Endothelial cell of umbilical vein (primary cell): ENCODE measurements at regions not wholly inside any gene's neighbourhood (a gene's known extent, or its start where the extent isn't known, plus 50 kb on each side); places are given as distances from the start of the nearest gene placed in this dataset.

ENCODE experiments used
- BruUV-seq: library from RNA; stranded (reverse); fragments of 400-500 nt; replicated peaks from 2 replicates; lab custom pipeline; 2021; lab: Mats Ljungman, UMichigan
- CTCF ChIA-PET: fragments of 300-600, 350-600 bp; sonication (Branson Sonifier 250); formaldehyde crosslinking; loops from one replicate; lab custom pipeline; 2021; ENCODE audit warnings: antibody characterized with exemption, inconsistent platforms; lab: Charles Lee
- POLR2A ChIA-PET: fragments of 300-600, 350-600 bp; sonication (Branson Sonifier 250); formaldehyde crosslinking; loops from one replicate; lab custom pipeline; 2021; ENCODE audit warnings: antibody characterized with exemption, inconsistent platforms; lab: Charles Lee
- DNase-seq: peaks from one replicate; pipeline ENCODE4 v3.0.0-alpha.2; 2011; ENCODE audit warnings: low read depth, low spot score
- FAIRE-seq: peaks from 2 replicates; lab custom pipeline; 2011; peaks lifted over from hg19 to GRCh38; lab: Jason Lieb, UNC
- H2AFZ ChIP-seq: 2 replicates; pipeline ENCODE4 v1.6.0; 2012; ENCODE audit warnings: low read depth, low read length, control low read depth, inconsistent platforms
- H3K27ac ChIP-seq: 2 replicates; pipeline ENCODE4 v1.5.1; 2011; ENCODE audit warnings: low read depth, mild to moderate bottlenecking, control low read depth, low read length, moderate library complexity; ENCODE audit not compliant: insufficient read depth
- H3K27me3 ChIP-seq, 2 experiments: 2 replicates each; pipeline versions ENCODE4 v1.6.0 to v1.6.1; 2011; ENCODE audit warnings: low read length in 2 of 2, mixed read lengths in 1 of 2; ENCODE audit not compliant: control insufficient read depth in 2 of 2, insufficient read depth in 2 of 2
- H3K36me3 ChIP-seq, 2 experiments: 2 replicates in 1 of 2; 3 replicates in 1 of 2; pipeline ENCODE4 v1.5.1; 2011; ENCODE audit warnings: low read length in 2 of 2, mild to moderate bottlenecking in 1 of 2, moderate library complexity in 1 of 2; ENCODE audit not compliant: control insufficient read depth in 2 of 2, insufficient read depth in 2 of 2; ENCODE audit errors: extremely low read depth in 1 of 2
- H3K4me1 ChIP-seq: 3 replicates; pipeline ENCODE4 v1.5.1; 2011; ENCODE audit warnings: mild to moderate bottlenecking, low read length; ENCODE audit not compliant: control insufficient read depth, insufficient read depth; ENCODE audit errors: extremely low read depth
- H3K4me2 ChIP-seq: 2 replicates; pipeline ENCODE4 v1.6.1; 2011; ENCODE audit warnings: low read length, control low read depth, mixed read lengths; ENCODE audit not compliant: insufficient read depth
- H3K4me3 ChIP-seq, 3 experiments: fragments of 200-600 bp in 1 of 3; sonication (generic), shearing (Covaris generic) in 1 of 3; replicated peaks in 1 of 3; 2 replicates each; pipeline ENCODE4 v1.5.1; 2011 to 2016; ENCODE audit warnings: control low read depth in 3 of 3, low read length in 3 of 3, mild to moderate bottlenecking in 2 of 3, inconsistent platforms in 1 of 3, low read depth in 1 of 3, moderate library complexity in 1 of 3; ENCODE audit not compliant: insufficient read depth in 1 of 3
- H3K79me2 ChIP-seq: 2 replicates; pipeline ENCODE4 v1.6.0; 2012; ENCODE audit warnings: low read length, inconsistent platforms; ENCODE audit not compliant: control insufficient read depth, insufficient read depth
- H3K9ac ChIP-seq: replicated peaks from 2 replicates; pipeline ENCODE3; 2011; ENCODE audit warnings: low read length, control low read depth; ENCODE audit not compliant: insufficient read depth; ENCODE audit errors: extremely low read depth
- H3K9me1 ChIP-seq: replicated peaks from 3 replicates; pipeline ENCODE4 v1.6.0; 2011; ENCODE audit warnings: mild to moderate bottlenecking, low read length; ENCODE audit not compliant: control insufficient read depth, insufficient read depth; ENCODE audit errors: extremely low read depth
- H3K9me3 ChIP-seq: replicated peaks from 2 replicates; pipeline ENCODE4 v1.5.1; 2012; ENCODE audit warnings: low read length, inconsistent platforms; ENCODE audit not compliant: control insufficient read depth, insufficient read depth
- H4K20me1 ChIP-seq: replicated peaks from 2 replicates; pipeline ENCODE3; 2011; ENCODE audit warnings: mild to moderate bottlenecking, low read length; ENCODE audit not compliant: control insufficient read depth, insufficient read depth; ENCODE audit errors: extremely low read depth
- EZH2 ChIP-seq: IDR thresholded peaks from 2 replicates; pipeline ENCODE4 v1.6.1; 2012; ENCODE audit warnings: borderline replicate concordance, low read depth, mild to moderate bottlenecking, moderate library complexity, low read length, inconsistent platforms; ENCODE audit not compliant: severe bottlenecking
- FOS ChIP-seq: IDR thresholded peaks from 2 replicates; pipeline ENCODE4 v1.6.1; 2011; ENCODE audit warnings: mild to moderate bottlenecking, low read length, moderate library complexity, borderline replicate concordance; ENCODE audit not compliant: insufficient read depth
- GATA2 ChIP-seq: IDR thresholded peaks from 2 replicates; pipeline ENCODE4 v1.7.0; 2011; ENCODE audit warnings: low read depth, mild to moderate bottlenecking, moderate library complexity, mixed read lengths, low read length; ENCODE audit not compliant: insufficient read length, insufficient read depth
- JUN ChIP-seq: IDR thresholded peaks from 2 replicates; pipeline ENCODE4 v1.6.1; 2011; ENCODE audit warnings: borderline replicate concordance, low read depth; ENCODE audit not compliant: insufficient read length, insufficient read depth
- MYC ChIP-seq: IDR thresholded peaks from one replicate; pipeline ENCODE4 v1.6.1; 2011; ENCODE audit warnings: mild to moderate bottlenecking, low read depth, low read length
- POLR2A ChIP-seq: IDR thresholded peaks from 2 replicates; pipeline ENCODE4 v1.6.1; 2012; ENCODE audit warnings: low read depth, mild to moderate bottlenecking, control low read depth, low read length
- POLR2AphosphoS5 ChIP-seq: IDR thresholded peaks from 2 replicates; pipeline ENCODE4 v1.6.1; 2012; ENCODE audit warnings: low read depth, mild to moderate bottlenecking, control low read depth, low read length, moderate library complexity; ENCODE audit not compliant: insufficient read depth
- dilution Hi-C: fragments of 300-500 bp; cut with MboI; formaldehyde crosslinking; loops from one replicate; pipeline ENCODE4 v1.15.0; 2019; ENCODE audit warnings: low sequenced_read_pairs; ENCODE audit not compliant: extremely low pct_ligation_motif_present
- intact Hi-C: fragments of 100-400 bp; cut with micrococcal nuclease; formaldehyde crosslinking; loops from one replicate; pipeline ENCODE4 v1.10.0; 2022
- TF ChIP-seq, protein P1 (sequence below), 2 donors: IDR thresholded peaks; 1 replicate in 1 of 2; 2 replicates in 1 of 2; pipeline ENCODE4 v1.5.1; 2011; ENCODE audit warnings: low read length in 2 of 2, mild to moderate bottlenecking in 2 of 2, moderate library complexity in 2 of 2, control low read depth in 1 of 2, inconsistent platforms in 1 of 2, low read depth in 1 of 2; ENCODE audit not compliant: insufficient read depth in 1 of 2; ENCODE audit errors: extremely low read depth in 1 of 2
- TF ChIP-seq, protein P2 (sequence below): IDR thresholded peaks from 2 replicates; pipeline ENCODE4 v1.6.1; 2011; ENCODE audit not compliant: insufficient read depth, insufficient read length

DNA sequence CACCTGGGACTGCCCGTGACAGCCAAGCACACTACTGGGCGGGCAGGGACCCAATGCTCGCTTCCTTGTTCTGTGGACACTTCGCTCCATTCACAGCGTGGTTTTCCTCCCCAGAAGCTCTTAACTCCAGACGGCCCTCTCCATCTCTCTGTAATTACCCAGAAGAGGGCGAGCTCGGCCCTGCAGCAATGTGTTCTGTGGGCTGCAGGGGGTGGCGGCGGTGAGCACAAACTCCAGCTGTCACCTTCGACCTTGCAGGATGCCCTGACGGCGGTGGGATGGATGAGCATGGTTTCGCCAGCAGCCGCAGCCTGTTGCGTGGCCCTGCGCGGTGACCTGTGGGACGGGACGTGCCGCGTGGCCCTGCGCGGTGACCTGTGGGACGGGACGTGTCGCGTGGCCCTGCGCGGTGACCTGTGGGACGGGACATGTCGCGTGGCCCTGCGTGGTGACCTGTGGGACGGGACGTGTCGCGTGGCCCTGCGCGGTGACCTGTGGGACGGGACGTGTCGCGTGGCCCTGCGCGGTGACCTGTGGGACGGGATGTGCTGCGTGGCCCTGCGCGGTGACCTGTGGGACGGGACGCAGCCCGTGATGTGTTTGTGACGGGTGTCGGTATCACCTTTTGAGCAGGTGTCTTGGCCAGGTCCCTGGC, 1204.7 kb downstream of the BRD1 start:
- H3K36me3 ChIP-seq = no peaks in the 10 kb centered on the region
- H3K27ac ChIP-seq = no peak overlapping the region
- dilution Hi-C loops (no loop called here), intact Hi-C loops (no loop called here)
- no peaks in the 10 kb centered on the region for H3K79me2 ChIP-seq
- no peak overlapping the region for H3K9ac ChIP-seq
- CTCF ChIA-PET = no interaction called here
- DNase-seq (no peak), FAIRE-seq (no peak)
- H3K9me3 ChIP-seq = peaks cover 7% of the 10 kb centered on the region
- POLR2A ChIA-PET = no interaction called here
- TF ChIP-seq FOS = no peak
- TF ChIP-seq POLR2AphosphoS5 = no peak
- TF ChIP-seq MYC = no peak
- no peak for TF ChIP-seq EZH2
- TF ChIP-seq, protein P1, sequence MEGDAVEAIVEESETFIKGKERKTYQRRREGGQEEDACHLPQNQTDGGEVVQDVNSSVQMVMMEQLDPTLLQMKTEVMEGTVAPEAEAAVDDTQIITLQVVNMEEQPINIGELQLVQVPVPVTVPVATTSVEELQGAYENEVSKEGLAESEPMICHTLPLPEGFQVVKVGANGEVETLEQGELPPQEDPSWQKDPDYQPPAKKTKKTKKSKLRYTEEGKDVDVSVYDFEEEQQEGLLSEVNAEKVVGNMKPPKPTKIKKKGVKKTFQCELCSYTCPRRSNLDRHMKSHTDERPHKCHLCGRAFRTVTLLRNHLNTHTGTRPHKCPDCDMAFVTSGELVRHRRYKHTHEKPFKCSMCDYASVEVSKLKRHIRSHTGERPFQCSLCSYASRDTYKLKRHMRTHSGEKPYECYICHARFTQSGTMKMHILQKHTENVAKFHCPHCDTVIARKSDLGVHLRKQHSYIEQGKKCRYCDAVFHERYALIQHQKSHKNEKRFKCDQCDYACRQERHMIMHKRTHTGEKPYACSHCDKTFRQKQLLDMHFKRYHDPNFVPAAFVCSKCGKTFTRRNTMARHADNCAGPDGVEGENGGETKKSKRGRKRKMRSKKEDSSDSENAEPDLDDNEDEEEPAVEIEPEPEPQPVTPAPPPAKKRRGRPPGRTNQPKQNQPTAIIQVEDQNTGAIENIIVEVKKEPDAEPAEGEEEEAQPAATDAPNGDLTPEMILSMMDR (IDR thresholded peaks at IDR 0.05; ENCODE audit: extremely low read depth in 1 of 2, insufficient read depth in 1 of 2, low read depth in 1 of 2, low read length in 2 of 2) = no peak
- TF ChIP-seq, protein P2, sequence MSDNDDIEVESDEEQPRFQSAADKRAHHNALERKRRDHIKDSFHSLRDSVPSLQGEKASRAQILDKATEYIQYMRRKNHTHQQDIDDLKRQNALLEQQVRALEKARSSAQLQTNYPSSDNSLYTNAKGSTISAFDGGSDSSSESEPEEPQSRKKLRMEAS = no peak
- no peak for TF ChIP-seq JUN
- no peak for TF ChIP-seq POLR2A
- TF ChIP-seq GATA2 = no peak
- H3K4me1 ChIP-seq = no peaks in the 10 kb centered on the region
- H3K9me1 ChIP-seq = no peaks in the 10 kb centered on the region
- H3K27me3 ChIP-seq = no peaks in the 10 kb centered on the region
- BruUV-seq = no TSS peak
- no peak overlapping the region for H3K4me2 ChIP-seq
- H3K4me3 ChIP-seq = no peak overlapping the region
- H2AFZ ChIP-seq = no peak overlapping the region
- H4K20me1 ChIP-seq = no peaks in the 10 kb centered on the region
